ENCODE measurements at regions not wholly inside any gene's neighbourhood (a gene's known extent, or its start where the extent isn't known, plus 50 kb on each side); places are given as distances from the start of the nearest gene placed in this dataset.

DNA sequence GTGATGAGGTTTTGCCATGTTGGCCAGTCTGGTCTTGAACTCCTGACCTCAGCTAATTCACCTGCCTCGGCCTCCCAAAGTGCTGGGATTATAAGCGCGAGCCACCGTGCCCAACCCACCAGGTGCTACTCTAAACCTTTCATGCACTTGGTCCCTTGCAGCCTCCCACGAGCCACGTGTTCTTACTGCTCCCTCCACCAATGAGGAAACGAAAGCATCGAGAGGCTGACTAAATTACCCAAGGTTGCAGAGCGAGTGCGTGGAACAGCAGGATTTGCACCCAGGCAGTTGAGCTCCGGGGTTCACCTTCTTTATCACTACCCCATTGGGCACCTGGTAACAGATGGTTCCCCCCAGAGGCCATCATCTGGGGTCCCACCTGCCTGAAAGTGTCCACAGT lies 208.3 kb downstream of the LY86 start:
- no peaks in the 10 kb centered on the region for H3K27me3 ChIP-seq
- no peaks in the 10 kb centered on the region for H3K4me1 ChIP-seq
- intact Hi-C loops (cut with DNase I) = no loop called here
- TF ChIP-seq EP300 (IDR thresholded peaks at IDR 0.05) (no peak), CTCF (IDR thresholded peaks at IDR 0.05) (no peak), POLR2AphosphoS5 (IDR thresholded peaks at IDR 0.05) (no peak), POLR2A (IDR thresholded peaks at IDR 0.05) (no peak)
- 82 to 92% methylated on average over 11 of the region's 11 CpGs for WGBS, 2 donors
- H3K9me3 ChIP-seq = no peaks in the 10 kb centered on the region
- H3K36me3 ChIP-seq = no peaks in the 10 kb centered on the region
- no peak overlapping the region for H3K4me3 ChIP-seq
- H3K27ac ChIP-seq = no peak overlapping the region
- DNase-seq = no peak

DNA sequence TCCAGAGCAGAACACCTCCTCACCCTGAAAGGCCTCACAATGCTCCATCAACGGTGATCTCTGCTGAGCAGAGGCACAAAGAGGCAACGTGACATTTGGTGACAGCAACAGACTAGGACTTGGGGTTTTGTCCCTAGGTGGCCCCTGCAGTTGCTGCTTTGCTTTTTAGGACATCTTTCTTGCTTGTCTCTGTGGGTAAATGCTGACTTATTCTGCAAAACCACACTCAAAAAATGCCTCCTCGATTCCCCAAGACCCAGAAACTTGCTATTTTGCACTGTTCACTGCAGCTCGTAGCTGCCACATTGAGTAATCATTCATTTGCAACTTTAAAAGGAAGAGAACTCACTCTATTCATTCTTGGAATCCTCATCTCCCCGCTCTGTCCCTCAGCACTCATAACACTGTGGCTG lies 209.9 kb downstream of the LY86 start:
- no peak overlapping the region for H3K27ac ChIP-seq
- no peaks in the 10 kb centered on the region for H3K9me3 ChIP-seq
- H3K36me3 ChIP-seq = no peaks in the 10 kb centered on the region
- DNase-seq = no peak
- intact Hi-C loops (cut with DNase I) = no loop called here
- no peaks in the 10 kb centered on the region for H3K27me3 ChIP-seq
- WGBS, 2 donors = 63 to 80% methylated on average over 5 of the region's 5 CpGs
- no peak overlapping the region for H3K4me3 ChIP-seq
- TF ChIP-seq CTCF (IDR thresholded peaks at IDR 0.05) (no peak), EP300 (IDR thresholded peaks at IDR 0.05) (no peak), POLR2AphosphoS5 (IDR thresholded peaks at IDR 0.05) (no peak), POLR2A (IDR thresholded peaks at IDR 0.05) (no peak)
- H3K4me1 ChIP-seq = no peaks in the 10 kb centered on the region

DNA sequence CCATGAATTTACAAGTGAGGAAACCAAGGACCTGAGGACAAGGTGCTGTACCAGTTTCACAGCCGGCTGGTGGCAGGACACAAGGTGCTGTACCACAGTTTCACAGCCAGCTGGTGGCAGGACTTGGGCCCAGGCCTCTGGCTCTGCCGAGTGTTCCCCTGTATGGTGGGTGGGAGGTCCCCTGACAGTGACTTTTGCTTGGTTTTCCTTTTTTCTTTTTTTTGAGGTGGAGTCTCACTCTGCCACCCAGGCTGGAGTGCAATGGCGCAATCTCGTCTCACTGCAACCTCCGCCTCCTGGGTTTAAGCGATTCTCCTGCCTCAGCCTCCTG lies 212.4 kb downstream of the LY86 start:
- DNase-seq = no peak
- H3K27me3 ChIP-seq = no peaks in the 10 kb centered on the region
- no peak overlapping the region for H3K4me3 ChIP-seq
- H3K9me3 ChIP-seq = no peaks in the 10 kb centered on the region
- H3K27ac ChIP-seq = no peak overlapping the region
- TF ChIP-seq CTCF (IDR thresholded peaks at IDR 0.05) = no peak
- TF ChIP-seq EP300 (IDR thresholded peaks at IDR 0.05) = no peak
- no peak for TF ChIP-seq POLR2A (IDR thresholded peaks at IDR 0.05)
- TF ChIP-seq POLR2AphosphoS5 (IDR thresholded peaks at IDR 0.05) = no peak
- 87 to 95% methylated on average over 6 of the region's 6 CpGs for WGBS, 2 donors
- intact Hi-C loops (cut with DNase I) = no loop called here
- H3K4me1 ChIP-seq = no peaks in the 10 kb centered on the region
- H3K36me3 ChIP-seq = no peaks in the 10 kb centered on the region

GRCh38 chr6:6801635-6802218 lies 213.2 kb downstream of the LY86 start:
- Histone ChIP-seq H3K9me3 (no peaks in the 10 kb centered on the region), H3K27me3 (no peaks in the 10 kb centered on the region), H3K4me3 (no peak overlapping the region), H3K36me3 (no peaks in the 10 kb centered on the region), H3K4me1 (no peaks in the 10 kb centered on the region), H3K27ac (no peak overlapping the region)
- DNase-seq = no peak
- intact Hi-C loops (cut with DNase I) = no loop called here
- 90 to 92% methylated on average over 9 of the region's 9 CpGs for WGBS, 2 donors
- TF ChIP-seq EP300 (IDR thresholded peaks at IDR 0.05) (no peak), CTCF (IDR thresholded peaks at IDR 0.05) (no peak), POLR2AphosphoS5 (IDR thresholded peaks at IDR 0.05) (no peak), POLR2A (IDR thresholded peaks at IDR 0.05) (no peak)
